HG03342 (cell line): ENCODE measurements at regions not wholly inside any gene's neighbourhood (a gene's known extent, or its start where the extent isn't known, plus 50 kb on each side); places are given as distances from the start of the nearest gene placed in this dataset.

Experiments
- ATAC-seq: cut with Tn5 transposase; IDR thresholded peaks from one replicate; pipeline ENCODE4 v1.9.1; 2021; ENCODE audit warnings: mild to moderate bottlenecking, moderate library complexity; ENCODE audit not compliant: unreplicated experiment

DNA sequence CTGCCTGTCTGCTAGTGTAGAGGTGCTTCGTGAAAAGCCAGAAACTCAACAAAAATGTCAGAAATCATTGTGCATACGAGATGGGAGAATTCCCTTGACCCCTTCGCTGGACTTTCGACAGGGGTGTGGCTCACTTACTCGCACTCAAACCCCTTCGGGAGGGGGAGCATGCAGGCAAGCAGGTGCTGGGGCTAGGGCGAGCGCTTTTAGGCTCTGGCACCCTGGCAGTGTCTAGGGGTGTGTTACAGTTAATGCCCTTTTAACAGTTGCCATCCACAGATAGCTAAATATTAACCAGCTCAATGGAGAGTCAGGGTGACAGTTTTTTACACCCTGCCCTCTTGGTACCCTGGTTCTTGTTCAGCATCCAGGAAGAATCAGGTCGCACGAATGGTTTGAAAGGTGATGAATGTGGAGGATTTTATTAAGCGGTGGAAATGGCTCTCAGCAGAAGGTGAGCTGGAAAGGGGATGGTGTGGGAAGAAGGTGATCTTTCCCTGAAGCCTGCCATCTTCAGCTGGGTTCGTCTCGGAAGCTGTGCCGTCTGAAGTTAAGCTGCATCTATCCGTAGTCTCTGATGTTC lies 59.6 kb upstream of the SHANK2 start:
- no peak for ATAC-seq

DNA sequence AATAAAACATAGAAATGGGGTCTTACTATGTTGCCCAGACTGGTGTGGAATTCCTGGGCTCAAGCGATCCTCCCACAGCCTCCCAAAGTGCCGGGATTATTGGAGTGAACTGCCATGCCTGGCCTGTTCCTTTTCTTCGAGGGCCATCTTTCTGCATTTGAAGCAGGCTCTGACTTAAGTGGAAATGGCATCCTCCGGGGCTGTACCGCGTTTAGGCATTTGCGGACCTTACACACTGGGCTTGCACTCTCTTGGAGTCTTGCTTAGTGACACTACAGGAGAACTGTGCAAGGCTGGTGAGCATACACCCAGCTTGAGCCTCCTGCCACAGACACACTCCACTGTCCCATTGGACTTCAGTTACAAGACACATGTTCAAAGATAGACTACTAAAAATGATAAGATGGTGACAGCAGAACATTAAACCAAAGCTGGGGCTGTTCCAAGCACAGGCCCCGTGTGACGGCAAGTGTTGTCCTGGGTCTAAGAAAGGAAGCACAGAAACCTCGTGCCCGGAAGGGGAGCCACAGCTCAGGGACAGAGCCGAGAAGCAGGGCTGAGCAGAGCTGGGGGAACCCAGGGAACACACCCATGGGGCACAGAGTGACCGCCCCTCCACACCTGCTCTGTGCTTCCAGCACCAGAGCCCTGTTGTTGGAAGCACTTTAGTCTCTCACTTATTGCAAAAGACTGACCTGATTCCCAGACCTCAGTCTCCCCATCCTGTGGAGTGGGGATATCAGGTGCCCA lies 59.0 kb upstream of the SHANK2 start:
- ATAC-seq: no peak

DNA sequence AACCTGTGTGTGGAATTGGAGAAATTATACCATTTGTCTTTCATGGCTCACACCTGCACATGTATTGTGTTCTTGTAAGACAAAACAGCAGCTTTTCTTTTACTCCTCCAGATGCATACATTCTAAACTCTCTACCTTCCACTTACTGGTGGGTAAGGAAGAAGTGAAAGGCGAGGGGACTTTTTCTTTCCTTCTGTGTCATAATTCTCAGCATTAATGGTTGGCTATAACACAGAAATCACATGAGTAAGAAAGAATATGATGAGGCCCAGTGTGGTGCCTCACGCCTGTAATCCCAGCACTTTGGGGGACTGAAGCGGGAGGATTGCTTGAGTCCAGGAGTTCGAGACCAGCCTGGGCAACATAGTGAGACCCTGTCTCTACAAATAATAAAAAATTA lies 57.8 kb upstream of the SHANK2 start:
- ATAC-seq: no peak

DNA sequence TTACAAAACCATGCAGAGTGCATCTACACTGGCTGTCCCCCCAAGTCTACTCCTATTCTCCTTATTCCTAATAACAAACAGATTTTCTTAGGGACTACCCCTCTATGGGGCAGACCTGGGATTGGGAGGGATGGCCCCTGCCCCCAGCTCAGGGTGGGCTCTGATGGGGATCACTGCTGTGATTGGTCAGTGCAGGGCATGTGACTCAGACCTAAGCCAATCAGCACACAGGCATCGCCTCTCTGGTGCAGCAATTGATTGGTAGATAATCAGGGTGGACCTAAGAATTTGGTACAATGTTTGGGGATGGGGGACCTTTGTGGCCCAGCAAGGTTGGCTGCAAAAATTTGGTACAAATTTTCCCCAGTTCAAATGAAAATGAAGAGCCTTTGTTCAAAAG lies 57.2 kb upstream of the SHANK2 start:
- no peak for ATAC-seq

DNA sequence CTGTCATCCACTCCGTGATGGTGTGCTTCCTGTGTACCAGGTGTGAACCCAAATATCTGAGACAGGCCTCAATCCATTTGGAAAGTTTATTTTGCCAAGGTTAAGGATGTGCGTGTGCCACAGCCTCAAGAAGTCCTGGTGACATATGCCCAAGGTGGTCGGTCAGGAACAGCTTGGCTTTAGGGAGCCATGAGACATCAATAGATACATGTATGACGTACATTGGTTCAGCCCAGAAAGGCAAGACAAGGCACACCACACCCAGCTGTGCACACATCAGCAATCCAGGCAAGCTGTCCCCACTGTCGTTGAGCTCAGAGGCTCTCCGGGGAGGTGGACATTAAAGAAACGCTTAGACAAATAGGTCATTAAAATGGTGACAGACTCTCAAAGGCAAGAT lies 56.8 kb upstream of the SHANK2 start:
- no peak for ATAC-seq

DNA sequence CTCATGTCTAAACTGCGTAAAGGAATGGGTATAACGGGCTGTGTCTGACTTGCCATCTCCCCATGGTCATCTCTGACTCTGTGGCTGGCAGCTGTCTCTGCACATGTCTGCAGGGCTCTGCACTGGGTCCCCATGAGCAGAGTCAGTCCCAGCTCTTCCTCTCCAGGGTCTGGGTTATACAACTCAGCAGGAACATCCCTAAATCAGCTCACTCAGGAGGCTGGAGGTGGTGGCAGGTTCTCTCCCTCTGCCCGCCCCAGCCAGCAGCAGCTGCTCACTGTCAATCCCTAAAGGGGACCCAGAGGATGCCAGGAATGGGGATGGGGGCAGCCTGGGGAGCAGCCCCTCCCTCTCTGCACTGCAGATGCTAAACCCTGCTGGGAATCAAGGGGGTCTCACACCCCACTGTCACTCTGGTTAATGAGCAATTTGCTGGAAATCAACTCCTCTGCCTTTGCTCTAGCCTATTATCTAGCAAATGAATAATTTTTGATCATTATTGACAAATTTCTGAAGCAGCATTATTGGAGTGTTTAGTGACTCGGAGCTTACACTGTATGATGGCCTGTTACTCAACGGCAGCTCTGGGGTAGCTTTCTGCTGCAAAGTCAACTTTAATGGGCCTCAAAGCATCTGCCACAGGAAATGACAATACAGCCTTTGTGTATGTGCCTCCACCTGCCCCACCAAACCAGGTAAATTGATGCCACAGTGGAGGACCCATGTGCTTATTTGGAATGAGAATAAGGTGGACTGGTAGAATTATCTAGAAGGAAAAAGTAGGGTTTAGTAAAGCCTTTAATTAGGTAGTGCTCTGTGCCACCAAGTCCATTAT lies 55.7 kb upstream of the SHANK2 start:
- no peak for ATAC-seq

DNA sequence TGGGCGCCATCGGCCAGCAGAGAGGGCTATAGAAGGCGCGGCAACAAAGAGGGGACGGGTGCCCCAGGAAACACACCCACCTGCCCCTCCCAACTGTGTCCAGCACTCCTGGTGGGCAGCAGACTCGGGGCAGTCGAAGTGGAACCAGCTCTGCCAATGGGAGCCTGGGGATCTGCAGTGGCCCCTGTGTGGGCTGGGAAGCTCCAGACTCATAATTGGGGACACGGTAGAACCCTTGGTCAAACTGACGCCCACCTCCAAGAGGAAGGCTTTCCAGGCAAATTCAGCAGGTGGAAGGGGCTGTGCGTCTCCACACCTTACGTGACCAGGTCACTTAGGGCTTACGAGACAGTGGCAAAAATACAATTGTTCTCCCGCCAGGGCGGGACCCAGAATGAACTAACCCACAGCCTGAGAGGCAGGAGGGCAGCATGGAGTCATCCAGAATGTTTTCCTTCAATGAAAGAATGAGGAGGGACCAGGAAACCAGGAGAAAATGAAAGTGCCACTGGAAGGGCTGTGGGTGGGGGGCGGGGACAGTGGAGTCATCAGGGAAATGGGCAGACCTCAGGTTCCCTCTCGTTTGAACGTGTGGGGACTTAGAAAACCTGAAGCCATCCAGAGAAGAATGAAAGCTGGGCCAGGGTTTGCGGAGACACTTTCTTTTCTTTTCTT lies 53.2 kb upstream of the SHANK2 start:
- ATAC-seq: no peak

DNA sequence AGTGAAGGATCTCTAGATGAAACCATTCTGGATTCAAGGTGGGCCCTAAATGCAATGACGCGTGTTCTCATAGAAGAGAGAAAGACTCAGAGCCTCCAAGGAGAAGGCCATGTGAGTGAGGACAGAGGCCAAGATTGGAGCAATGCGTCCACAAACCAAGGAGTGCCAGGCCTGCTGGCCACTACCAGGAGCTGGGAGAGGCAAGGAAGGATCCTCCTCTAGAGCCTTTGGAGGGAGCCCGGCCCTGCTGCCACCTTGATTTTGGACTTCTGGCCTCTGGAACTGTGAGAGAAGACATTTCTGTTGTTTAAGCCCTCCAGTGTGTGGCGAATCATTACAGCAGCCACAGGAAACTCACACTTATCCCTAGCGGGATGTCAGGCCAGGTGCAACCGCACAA lies 52.7 kb upstream of the SHANK2 start:
- no peak for ATAC-seq

DNA sequence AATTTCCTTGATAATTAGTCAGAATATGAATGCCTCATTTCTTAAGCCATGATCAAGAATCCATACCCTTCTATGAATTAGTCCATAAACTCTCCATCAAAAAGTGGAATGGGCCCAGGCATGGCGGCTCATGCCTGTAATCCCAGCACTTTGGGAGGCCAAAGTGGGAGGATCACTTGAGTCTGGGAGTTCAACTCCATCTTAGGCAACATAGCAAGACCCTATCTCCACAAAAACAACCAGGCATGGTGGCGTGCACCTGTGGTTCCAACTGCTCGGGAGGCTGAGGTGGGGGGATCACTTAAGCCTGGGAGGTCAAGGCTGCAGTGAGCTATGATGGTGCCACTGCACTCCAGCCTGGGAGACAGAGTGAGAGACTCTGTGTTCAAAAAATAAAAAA lies 52.1 kb upstream of the SHANK2 start:
- ATAC-seq: no peak

DNA sequence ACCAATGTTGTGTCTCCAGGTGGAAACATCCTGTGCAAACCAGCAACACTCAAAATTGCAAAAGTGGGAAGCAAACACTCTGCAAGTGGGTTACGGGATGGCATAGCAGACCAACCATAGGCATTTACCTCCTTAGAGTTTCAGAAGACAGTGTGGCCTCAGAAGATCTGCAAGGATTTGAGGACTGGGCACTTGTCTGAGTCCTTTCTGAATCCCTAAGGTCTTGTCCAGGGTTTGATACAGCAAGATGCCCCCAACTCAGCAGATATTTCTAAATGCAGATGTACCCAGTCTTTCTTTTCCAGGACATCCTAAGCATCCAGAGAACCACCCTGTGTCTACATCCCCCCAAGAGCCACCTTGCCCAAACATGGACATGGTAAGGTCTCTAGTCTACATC lies 51.7 kb upstream of the SHANK2 start:
- no peak for ATAC-seq

DNA sequence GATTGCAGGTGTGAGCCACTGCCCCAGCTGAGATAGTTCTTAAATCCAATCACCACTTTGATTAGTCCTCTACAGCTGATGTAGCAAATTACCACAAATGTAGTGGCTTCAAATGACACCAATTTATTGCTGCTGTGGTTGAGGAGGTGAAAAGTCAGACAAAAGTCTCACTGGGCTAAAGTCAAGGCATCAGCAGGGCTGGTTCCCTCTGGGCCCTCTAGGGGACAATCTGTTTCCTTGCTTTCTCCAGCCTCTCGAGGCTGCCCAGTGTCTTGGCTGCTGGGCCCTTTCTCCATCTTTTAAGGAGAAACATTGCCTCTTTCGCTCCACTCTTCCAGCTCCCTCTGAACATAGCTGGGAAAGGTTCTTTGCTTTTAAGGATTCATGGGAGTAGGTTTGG lies 50.5 kb upstream of the SHANK2 start:
- ATAC-seq: no peak

DNA sequence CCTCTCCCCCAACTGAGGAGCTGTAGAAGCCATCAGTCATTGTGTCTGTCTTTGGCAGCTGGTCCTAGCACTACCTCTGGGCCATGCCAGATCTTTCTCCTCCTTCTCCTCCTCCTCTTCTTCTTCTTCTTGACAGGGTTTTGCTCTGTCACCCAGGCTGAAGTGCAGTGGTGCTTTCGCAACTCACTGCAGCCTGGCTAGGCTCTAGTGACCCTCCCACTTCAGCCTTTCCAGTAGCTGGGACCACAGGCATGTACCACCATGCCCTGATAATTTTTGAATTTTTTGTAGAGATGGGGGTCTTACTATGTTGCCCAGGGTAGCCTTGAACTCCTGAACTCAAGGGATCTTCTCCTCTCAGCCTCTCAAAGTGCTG lies 50.1 kb upstream of the SHANK2 start:
- no peak for ATAC-seq
